Upper lobe of right lung (tissue), 1 donor: ENCODE measurements at regions not wholly inside any gene's neighbourhood (a gene's known extent, or its start where the extent isn't known, plus 50 kb on each side); places are given as distances from the start of the nearest gene placed in this dataset.
A peak's percentile ranks its signal among the peaks of the same experiment; 100 is the strongest.

ENCODE experiments used
- ATAC-seq: fragments of 200-7000 bp; cut with Tn5 transposase; one replicate; pipeline ENCODE4 v1.9.1; 2020; ENCODE audit warnings: mild to moderate bottlenecking, moderate library complexity
- DNase-seq: peaks from one replicate; pipeline ENCODE4 v3.0.0-alpha.2; 2020
- H3K27ac ChIP-seq: fragments of 200-600 bp; one replicate; pipeline ENCODE4 v1.8.0; 2022
- H3K27me3 ChIP-seq: fragments of 200-600 bp; one replicate; pipeline ENCODE4 v1.8.0; 2022; ENCODE audit warnings: mild to moderate bottlenecking
- H3K36me3 ChIP-seq: fragments of 200-600 bp; one replicate; pipeline ENCODE4 v1.8.0; 2022
- H3K4me1 ChIP-seq: fragments of 200-600 bp; one replicate; pipeline ENCODE4 v1.8.0; 2022
- H3K4me3 ChIP-seq: fragments of 200-600 bp; one replicate; pipeline ENCODE4 v1.8.0; 2022; ENCODE audit warnings: mild to moderate bottlenecking
- H3K9me3 ChIP-seq: fragments of 200-600 bp; one replicate; pipeline ENCODE4 v1.8.0; 2022
- intact Hi-C: fragments of 100-400 bp; cut with DNase I; formaldehyde crosslinking; loops from one replicate; pipeline ENCODE4 v1.11.0; 2022
- TF ChIP-seq, protein P1 (sequence below): fragments of 200-600 bp; IDR thresholded peaks from one replicate; pipeline ENCODE4 v1.8.0; 2022; ENCODE audit warnings: antibody characterized with exemption
- donor health status: DM: no; HTN: yes; CAD: no; lungs with severe emphysema.

DNA sequence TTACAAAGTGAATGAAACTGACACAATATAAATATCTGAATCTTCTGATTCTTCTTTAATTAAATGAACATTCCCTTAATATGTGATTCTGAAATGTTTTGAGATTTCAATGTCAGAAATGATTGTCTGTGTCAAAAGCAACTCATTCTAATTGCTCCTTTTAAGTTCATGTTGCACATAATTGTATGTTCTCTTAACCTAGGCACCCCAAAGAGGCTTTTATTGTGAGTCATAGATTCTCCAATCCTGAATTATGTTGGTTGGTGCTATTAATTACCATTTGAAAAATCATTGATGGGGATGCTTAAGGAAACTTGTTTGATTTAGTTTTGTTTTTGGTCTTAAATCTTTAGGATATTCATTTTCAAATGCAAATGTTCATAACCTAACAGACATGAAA lies 829.7 kb upstream of the CITED2 start:
- ATAC-seq (no peak), DNase-seq (no peak)
- intact Hi-C loops: no loop called here
- Histone ChIP-seq H3K36me3 (no peaks in the 10 kb centered on the region), H3K4me1 (peaks cover 13% of the 10 kb centered on the region), H3K9me3 (no peaks in the 10 kb centered on the region), H3K27ac (no peak overlapping the region), H3K4me3 (no peak overlapping the region), H3K27me3 (no peaks in the 10 kb centered on the region)
- TF ChIP-seq, protein P1, sequence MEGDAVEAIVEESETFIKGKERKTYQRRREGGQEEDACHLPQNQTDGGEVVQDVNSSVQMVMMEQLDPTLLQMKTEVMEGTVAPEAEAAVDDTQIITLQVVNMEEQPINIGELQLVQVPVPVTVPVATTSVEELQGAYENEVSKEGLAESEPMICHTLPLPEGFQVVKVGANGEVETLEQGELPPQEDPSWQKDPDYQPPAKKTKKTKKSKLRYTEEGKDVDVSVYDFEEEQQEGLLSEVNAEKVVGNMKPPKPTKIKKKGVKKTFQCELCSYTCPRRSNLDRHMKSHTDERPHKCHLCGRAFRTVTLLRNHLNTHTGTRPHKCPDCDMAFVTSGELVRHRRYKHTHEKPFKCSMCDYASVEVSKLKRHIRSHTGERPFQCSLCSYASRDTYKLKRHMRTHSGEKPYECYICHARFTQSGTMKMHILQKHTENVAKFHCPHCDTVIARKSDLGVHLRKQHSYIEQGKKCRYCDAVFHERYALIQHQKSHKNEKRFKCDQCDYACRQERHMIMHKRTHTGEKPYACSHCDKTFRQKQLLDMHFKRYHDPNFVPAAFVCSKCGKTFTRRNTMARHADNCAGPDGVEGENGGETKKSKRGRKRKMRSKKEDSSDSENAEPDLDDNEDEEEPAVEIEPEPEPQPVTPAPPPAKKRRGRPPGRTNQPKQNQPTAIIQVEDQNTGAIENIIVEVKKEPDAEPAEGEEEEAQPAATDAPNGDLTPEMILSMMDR: no peak

DNA sequence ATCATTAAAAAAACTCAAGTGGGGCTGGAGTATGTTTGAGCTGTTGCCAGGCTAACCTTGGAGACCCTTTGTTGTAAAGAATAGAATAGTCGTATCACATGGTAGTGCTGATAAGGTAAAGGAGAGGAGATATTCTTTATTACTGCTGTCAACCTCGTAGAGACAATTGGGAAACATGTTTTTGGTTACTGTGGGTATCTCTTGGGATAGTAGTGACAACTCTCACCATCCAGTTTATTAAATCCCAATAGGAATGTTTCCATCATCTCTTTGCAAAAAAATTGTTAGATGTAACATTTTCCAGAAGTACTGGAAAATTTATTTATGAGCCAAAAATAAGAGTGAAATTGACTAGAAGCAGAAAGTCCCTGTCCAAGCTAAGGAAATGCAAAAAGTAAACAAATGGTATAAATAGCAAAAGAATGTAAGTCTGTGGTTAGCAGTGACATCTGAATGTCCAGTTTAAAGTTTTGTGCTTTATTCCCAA lies 829.3 kb upstream of the CITED2 start:
- intact Hi-C loops: no loop called here
- H3K27ac ChIP-seq: peak overlapping the region; percentile 20
- H3K4me3 ChIP-seq: no peak overlapping the region
- H3K36me3 ChIP-seq: no peaks in the 10 kb centered on the region
- TF ChIP-seq, protein P1: no peak
- ATAC-seq: no peak
- H3K27me3 ChIP-seq: no peaks in the 10 kb centered on the region
- H3K4me1 ChIP-seq: peaks cover 13% of the 10 kb centered on the region
- H3K9me3 ChIP-seq: no peaks in the 10 kb centered on the region
- no peak for DNase-seq

DNA sequence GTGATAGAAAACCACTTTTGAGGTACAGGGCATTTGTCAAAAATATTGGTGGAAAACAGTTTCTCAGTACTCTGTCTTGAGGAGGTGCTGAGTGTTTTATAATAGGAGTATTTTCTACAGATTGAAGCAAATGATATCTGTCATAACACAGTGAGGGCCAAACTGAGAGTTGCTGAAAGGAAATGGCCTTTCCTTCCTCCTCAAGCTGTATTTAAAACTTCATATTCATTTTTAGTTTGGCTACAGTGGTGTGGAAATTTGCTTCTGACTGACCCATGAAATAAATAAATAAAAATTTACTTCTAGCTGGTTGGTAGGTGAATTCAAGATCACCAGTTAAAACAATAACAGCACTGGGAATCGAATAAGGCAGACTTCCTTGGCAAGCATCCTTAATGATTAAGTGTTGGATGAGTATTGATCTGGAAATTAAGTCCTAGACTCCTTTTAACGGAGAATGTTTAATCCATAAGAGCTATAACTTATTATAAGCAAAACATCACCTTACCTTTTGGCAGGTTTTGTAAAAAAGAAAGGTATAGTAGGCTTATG lies 828.6 kb upstream of the CITED2 start:
- DNase-seq (no peak), ATAC-seq (no peak)
- H3K27ac ChIP-seq: peak overlapping the region; percentile 20
- no peaks in the 10 kb centered on the region for H3K9me3 ChIP-seq
- no peak overlapping the region for H3K4me3 ChIP-seq
- TF ChIP-seq, protein P1: no peak
- intact Hi-C loops: no loop called here
- H3K36me3 ChIP-seq: no peaks in the 10 kb centered on the region
- H3K27me3 ChIP-seq: no peaks in the 10 kb centered on the region
- H3K4me1 ChIP-seq: peaks cover 13% of the 10 kb centered on the region

DNA sequence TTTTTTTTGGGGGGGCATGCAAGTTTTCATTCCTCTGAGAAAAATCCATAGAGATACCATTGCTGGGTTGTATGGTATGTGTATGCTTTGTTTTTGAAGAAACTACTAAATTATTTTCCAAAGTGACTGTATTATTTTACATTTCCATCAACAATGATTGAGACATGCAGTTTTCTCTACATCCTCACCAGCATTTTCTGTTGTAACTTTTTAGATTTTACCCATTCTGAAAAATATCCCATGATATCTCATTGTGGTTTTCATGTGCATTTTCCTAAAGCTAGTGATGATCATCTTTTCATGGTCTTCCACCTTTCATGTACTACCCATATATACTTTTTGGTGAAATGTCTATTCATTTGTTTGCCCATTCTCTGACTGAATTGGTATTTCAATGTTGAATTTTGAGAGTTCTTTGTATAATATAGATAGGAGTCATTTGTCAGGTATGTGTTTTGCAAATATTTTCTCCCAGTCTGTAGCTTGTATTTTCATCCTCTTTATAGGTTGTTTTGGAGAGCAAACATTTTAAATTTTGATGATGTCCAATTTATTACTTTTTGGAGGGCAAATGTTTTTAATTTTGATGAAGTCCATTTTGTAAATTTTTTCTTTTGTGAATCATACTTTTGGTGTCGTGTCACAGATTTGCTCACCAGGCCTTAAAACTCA lies 827.5 kb upstream of the CITED2 start:
- intact Hi-C loops: no loop called here
- DNase-seq: no peak
- Histone ChIP-seq H3K4me3 (no peak overlapping the region), H3K27ac (no peak overlapping the region), H3K4me1 (peaks cover 13% of the 10 kb centered on the region), H3K36me3 (no peaks in the 10 kb centered on the region), H3K27me3 (no peaks in the 10 kb centered on the region), H3K9me3 (no peaks in the 10 kb centered on the region)
- no peak for ATAC-seq
- TF ChIP-seq, protein P1: no peak

DNA sequence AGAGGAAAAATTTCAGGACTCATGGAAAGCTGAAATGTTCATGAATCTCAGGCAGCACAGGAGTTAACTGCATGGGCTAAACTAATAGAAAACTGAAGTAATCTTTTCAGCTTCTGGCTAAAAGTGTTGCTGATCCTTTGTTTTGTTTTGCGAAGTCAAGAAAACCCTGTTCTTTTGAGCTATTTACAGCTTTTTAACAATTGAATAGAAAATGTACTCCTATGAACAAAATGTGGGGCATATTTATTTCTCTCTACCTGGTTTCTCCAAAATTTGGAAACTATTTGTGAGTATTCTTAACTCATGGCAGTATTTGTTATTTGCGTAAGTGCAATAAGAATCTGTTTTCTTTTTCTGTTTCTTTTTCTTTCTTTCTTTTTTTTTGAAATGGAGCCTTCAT lies 818.8 kb upstream of the CITED2 start:
- intact Hi-C loops: no loop called here
- Histone ChIP-seq H3K27ac (no peak overlapping the region), H3K36me3 (no peaks in the 10 kb centered on the region), H3K27me3 (no peaks in the 10 kb centered on the region), H3K4me3 (no peak overlapping the region), H3K4me1 (no peaks in the 10 kb centered on the region), H3K9me3 (peaks cover 3% of the 10 kb centered on the region)
- ATAC-seq: no peak
- TF ChIP-seq, protein P1: no peak
- DNase-seq: no peak
